ENCODE measurements at regions not wholly inside any gene's neighbourhood (a gene's known extent, or its start where the extent isn't known, plus 50 kb on each side); places are given as distances from the start of the nearest gene placed in this dataset.

DNA sequence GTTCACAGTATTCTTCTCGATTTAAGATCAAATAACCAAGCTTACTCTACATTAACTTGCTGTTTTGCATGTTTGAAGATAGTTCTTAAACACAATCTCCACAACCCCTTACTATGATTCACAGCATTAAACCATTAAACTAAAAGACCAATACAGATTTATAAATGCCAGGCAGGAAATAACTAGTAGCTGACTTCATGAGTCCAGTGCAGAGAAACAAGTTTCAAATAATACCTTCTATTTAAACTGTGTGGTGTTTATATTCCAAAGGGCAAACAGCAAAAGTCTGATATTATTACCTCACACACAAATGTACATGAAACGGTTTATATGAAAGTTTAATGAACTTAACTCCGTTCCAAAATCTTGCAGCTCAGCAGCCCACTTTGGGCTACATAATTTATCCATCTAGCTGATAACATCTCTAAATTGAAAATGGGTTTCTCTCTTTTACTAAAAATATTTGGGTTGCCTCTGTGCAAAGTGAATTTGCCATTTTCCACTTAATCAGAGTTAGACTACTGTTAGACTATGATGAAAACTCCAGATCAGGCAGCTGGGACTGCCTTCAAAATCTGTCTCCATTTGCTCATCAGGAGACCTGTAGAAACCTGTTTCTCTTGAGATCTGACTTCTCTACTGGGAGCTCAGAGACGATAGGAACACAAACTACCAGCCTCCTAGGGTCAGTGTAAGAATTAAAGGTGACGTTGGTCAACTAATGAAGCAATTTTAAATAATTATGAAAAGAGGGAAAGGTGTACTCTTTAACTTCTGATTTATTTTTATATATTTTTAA lies 287.3 kb downstream of the FZD1 start:
- Mint-ChIP-seq H3K36me3 (ENCODE audit: low read depth) (no peaks in the 10 kb centered on the region), H3K27me3 (no peaks in the 10 kb centered on the region)
- POLR2A ChIA-PET, result no interaction called here

GRCh38 chr7:91553410-91553895 lies 289.2 kb downstream of the FZD1 start:
- no peaks in the 10 kb centered on the region for H3K27me3 Mint-ChIP-seq
- no peak overlapping the region for H3K4me3 Mint-ChIP-seq
- H3K27ac Mint-ChIP-seq, result no peak overlapping the region

More for the DNA sequence above, 287.3 kb downstream of the FZD1 start:
- CTCF ChIA-PET, result no interaction called here
- no peak overlapping the region for H3K4me3 Mint-ChIP-seq
- DNase-seq, result no peak
- H3K27ac Mint-ChIP-seq, result no peak overlapping the region
- no peaks in the 10 kb centered on the region for H3K4me1 Mint-ChIP-seq
- H3K9me3 Mint-ChIP-seq, result peaks cover 2% of the 10 kb centered on the region

DNA sequence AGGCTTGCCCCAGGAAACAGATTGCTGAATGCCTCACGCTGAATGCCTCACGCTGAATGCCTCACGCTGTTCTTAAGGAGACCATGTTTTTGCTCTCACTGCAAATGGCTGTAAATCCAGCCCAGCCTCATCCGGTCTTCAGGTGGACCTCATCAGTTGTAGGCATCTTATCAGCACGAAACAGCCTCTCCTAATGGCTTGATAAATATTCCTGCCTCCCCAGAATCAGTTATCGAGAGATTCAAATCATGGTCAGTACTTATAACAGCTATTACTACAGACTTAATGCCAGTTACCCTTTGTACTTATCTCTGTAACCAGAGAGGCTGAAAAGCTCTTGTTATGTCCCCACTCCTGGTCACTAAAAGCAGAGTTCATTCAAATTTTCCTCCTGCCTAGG lies 290.6 kb downstream of the FZD1 start:
- no peaks in the 10 kb centered on the region for H3K9me3 Mint-ChIP-seq
- H3K27me3 Mint-ChIP-seq, result no peaks in the 10 kb centered on the region
- no peaks in the 10 kb centered on the region for H3K36me3 Mint-ChIP-seq (ENCODE audit: low read depth)
- no peak overlapping the region for H3K4me3 Mint-ChIP-seq
- H3K27ac Mint-ChIP-seq, result no peak overlapping the region
- H3K4me1 Mint-ChIP-seq, result no peaks in the 10 kb centered on the region
- CTCF ChIA-PET, result no interaction called here
- POLR2A ChIA-PET, result no interaction called here
- no peak for DNase-seq

More at GRCh38 chr7:91553410-91553895, 289.2 kb downstream of the FZD1 start:
- ChIA-PET POLR2A (no interaction called here), CTCF (no interaction called here)
- no peaks in the 10 kb centered on the region for H3K4me1 Mint-ChIP-seq
- DNase-seq, result no peak
- H3K36me3 Mint-ChIP-seq (ENCODE audit: low read depth), result no peaks in the 10 kb centered on the region
- no peaks in the 10 kb centered on the region for H3K9me3 Mint-ChIP-seq

DNA sequence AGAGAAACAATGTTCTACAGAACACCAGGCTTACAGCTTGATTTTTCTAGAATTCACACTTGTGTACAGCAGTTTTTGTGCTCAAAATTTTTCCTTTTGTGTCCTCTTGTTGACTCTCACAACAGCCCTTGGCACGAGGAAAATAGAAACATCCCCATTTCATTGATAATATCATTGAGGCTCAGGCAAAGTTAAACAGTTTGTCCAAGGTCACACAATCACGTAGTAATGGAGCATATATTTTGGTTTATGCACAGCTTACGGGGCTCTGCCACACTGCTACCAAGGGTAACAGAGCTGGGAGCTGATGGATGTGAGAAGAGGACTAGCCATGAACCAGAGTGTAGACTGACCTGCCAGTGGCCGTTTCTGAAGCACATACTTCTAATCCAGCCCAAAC lies 292.0 kb downstream of the FZD1 start:
- POLR2A ChIA-PET, result no interaction called here
- H3K9me3 Mint-ChIP-seq, result no peaks in the 10 kb centered on the region
- CTCF ChIA-PET, result interaction anchor here (0.6 kb wide), 1 partner anchor 1722 kb away, joined by 4 read pairs; no protein-coding TSS in a partner anchor
- H3K27ac Mint-ChIP-seq, result no peak overlapping the region
- no peaks in the 10 kb centered on the region for H3K36me3 Mint-ChIP-seq (ENCODE audit: low read depth)
- no peaks in the 10 kb centered on the region for H3K4me1 Mint-ChIP-seq
- no peak for DNase-seq
- H3K4me3 Mint-ChIP-seq, result no peak overlapping the region
- H3K27me3 Mint-ChIP-seq, result no peaks in the 10 kb centered on the region

DNA sequence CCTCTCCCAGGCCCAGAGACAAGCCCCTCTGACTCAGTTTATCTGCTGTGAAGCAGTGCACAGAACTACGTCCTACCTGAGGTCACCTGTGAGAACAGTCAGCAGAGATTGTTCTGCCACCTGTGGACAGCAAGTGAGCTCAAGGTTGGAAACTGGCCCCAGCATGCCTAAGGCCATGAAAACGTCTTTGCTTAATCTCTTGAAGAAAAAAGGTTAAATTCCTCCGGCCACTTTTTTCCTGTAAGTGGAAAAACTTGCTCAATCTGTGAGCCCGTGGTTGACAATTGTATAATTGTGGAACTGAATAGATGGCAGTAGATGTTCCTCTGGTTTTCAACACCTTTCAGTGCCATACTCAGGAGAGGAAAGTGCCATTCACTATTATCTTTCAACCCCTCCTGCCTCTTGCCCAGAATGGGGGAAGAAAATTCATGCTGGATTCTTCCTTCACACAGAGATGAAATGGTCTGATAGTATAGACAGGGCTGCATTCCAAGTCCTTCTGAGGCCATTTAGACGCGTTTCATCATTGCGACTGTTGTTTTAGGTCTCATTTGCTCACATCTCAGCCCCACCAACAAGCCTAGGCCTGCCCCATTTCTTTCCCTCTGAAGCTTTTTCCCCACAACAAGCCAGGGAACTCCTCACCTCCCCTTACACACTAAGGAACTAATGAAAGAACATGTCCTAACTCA lies 292.9 kb downstream of the FZD1 start:
- no peaks in the 10 kb centered on the region for H3K27me3 Mint-ChIP-seq
- H3K4me1 Mint-ChIP-seq, result no peaks in the 10 kb centered on the region
- no peaks in the 10 kb centered on the region for H3K9me3 Mint-ChIP-seq
- H3K4me3 Mint-ChIP-seq, result no peak overlapping the region
- no peak for DNase-seq
- H3K36me3 Mint-ChIP-seq (ENCODE audit: low read depth), result no peaks in the 10 kb centered on the region
- H3K27ac Mint-ChIP-seq, result no peak overlapping the region
- CTCF ChIA-PET, result interaction anchor here (1.6 kb wide), 1 partner anchor 9 kb away, joined by 4 read pairs; no protein-coding TSS in a partner anchor
- POLR2A ChIA-PET, result no interaction called here

GRCh38 chr7:91557789-91558404 lies 293.7 kb downstream of the FZD1 start:
- Mint-ChIP-seq H3K27ac (no peak overlapping the region), H3K27me3 (no peaks in the 10 kb centered on the region), H3K9me3 (no peaks in the 10 kb centered on the region), H3K4me1 (no peaks in the 10 kb centered on the region), H3K4me3 (no peak overlapping the region), H3K36me3 (ENCODE audit: low read depth) (no peaks in the 10 kb centered on the region)
- POLR2A ChIA-PET, result no interaction called here
- CTCF ChIA-PET, result interaction anchor here (1.6 kb wide), 1 partner anchor 10 kb away, joined by 4 read pairs; no protein-coding TSS in a partner anchor
- DNase-seq, result no peak

DNA sequence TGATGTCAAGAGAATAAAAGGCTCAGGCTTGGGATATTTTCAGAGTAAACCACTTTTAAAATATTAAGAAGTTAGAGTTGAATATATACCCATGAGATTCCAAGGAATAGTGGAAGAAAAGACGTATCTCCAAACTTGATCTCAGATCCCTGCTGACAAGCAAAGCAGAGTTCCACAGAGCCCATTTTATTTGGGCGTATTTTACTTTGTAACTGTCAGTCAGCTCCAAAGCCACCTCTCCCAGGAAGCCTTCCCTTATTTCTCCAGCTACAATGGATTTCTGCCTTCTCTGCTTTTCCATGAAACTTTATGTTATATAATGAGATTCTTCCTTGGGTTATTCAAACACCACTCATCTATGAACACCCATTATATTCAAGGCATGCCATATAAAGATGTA lies 295.7 kb downstream of the FZD1 start:
- CTCF ChIA-PET, result no interaction called here
- no peak overlapping the region for H3K27ac Mint-ChIP-seq

GRCh38 chr7:91564101-91564500 lies 299.9 kb downstream of the FZD1 start:
- no peaks in the 10 kb centered on the region for H3K4me1 Mint-ChIP-seq
- no peak overlapping the region for H3K4me3 Mint-ChIP-seq
- H3K27ac Mint-ChIP-seq, result no peak overlapping the region
- no peak for DNase-seq
- no peaks in the 10 kb centered on the region for H3K9me3 Mint-ChIP-seq
- ChIA-PET CTCF (no interaction called here), POLR2A (no interaction called here)
- H3K36me3 Mint-ChIP-seq (ENCODE audit: low read depth), result no peaks in the 10 kb centered on the region
- H3K27me3 Mint-ChIP-seq, result no peaks in the 10 kb centered on the region

More for the DNA sequence above, 295.7 kb downstream of the FZD1 start:
- POLR2A ChIA-PET, result no interaction called here
- Mint-ChIP-seq H3K4me3 (no peak overlapping the region), H3K36me3 (ENCODE audit: low read depth) (no peaks in the 10 kb centered on the region), H3K27me3 (no peaks in the 10 kb centered on the region), H3K9me3 (no peaks in the 10 kb centered on the region), H3K4me1 (no peaks in the 10 kb centered on the region)
- no peak for DNase-seq

- Mint-ChIP-seq H3K27me3 (no peaks in the 10 kb centered on the region), H3K4me1 (no peaks in the 10 kb centered on the region), H3K4me3 (no peak overlapping the region), H3K27ac (no peak overlapping the region), H3K9me3 (peaks cover under 1% of the 10 kb centered on the region), H3K36me3 (ENCODE audit: low read depth) (no peaks in the 10 kb centered on the region)
- CTCF ChIA-PET, result no interaction called here
- POLR2A ChIA-PET, result no interaction called here
- DNase-seq, result no peak
Measured at GRCh38 chr7:91564541-91564940, 300.3 kb downstream of the FZD1 start.

- Mint-ChIP-seq H3K27me3 (no peaks in the 10 kb centered on the region), H3K4me3 (no peak overlapping the region), H3K4me1 (no peaks in the 10 kb centered on the region), H3K9me3 (peaks cover 3% of the 10 kb centered on the region), H3K27ac (no peak overlapping the region), H3K36me3 (ENCODE audit: low read depth) (no peaks in the 10 kb centered on the region)
- ChIA-PET CTCF (no interaction called here), POLR2A (no interaction called here)
- no peak for DNase-seq
Measured at GRCh38 chr7:91565499-91566401, 301.5 kb downstream of the FZD1 start.

DNA sequence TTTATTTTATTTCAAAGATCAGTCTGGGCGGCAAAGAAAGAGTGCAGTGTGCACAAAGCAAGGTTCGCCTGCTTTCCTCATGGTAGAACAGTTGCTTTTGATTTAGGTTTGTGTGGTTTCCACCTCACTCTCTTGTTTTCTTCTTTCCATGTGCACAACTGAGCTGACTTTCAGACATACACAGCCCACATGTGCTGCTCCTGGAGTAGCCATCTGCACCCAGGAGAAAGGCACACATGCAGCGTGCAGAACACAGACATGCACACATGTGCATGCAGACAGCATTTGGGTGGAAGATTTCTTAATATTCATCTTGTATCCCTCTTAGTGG lies 302.1 kb downstream of the FZD1 start:
- Mint-ChIP-seq H3K27ac (no peak overlapping the region), H3K4me3 (no peak overlapping the region), H3K4me1 (no peaks in the 10 kb centered on the region), H3K27me3 (no peaks in the 10 kb centered on the region), H3K36me3 (ENCODE audit: low read depth) (no peaks in the 10 kb centered on the region), H3K9me3 (peaks cover 3% of the 10 kb centered on the region)
- POLR2A ChIA-PET, result no interaction called here
- DNase-seq, result no peak
- CTCF ChIA-PET, result no interaction called here

GRCh38 chr7:91567081-91568012 lies 303.1 kb downstream of the FZD1 start:
- POLR2A ChIA-PET, result no interaction called here

More at GRCh38 chr7:91567081-91568012, 303.1 kb downstream of the FZD1 start:
- Mint-ChIP-seq H3K27ac (no peak overlapping the region), H3K4me1 (no peaks in the 10 kb centered on the region), H3K36me3 (ENCODE audit: low read depth) (no peaks in the 10 kb centered on the region), H3K4me3 (no peak overlapping the region), H3K27me3 (no peaks in the 10 kb centered on the region), H3K9me3 (peaks cover 3% of the 10 kb centered on the region)
- CTCF ChIA-PET, result no interaction called here
- DNase-seq, result no peak

All from activated CD4-positive, alpha-beta memory T cell treated with anti-CD3 and anti-CD28 coated beads, Interleukin-2, amount 10 ng/mL, durations not matched to agents 7 days and 5 days (primary cell).